HG02678 (cell line): ENCODE measurements at regions not wholly inside any gene's neighbourhood (a gene's known extent, or its start where the extent isn't known, plus 50 kb on each side); places are given as distances from the start of the nearest gene placed in this dataset.

Experiments
- ATAC-seq: cut with Tn5 transposase; IDR thresholded peaks from one replicate; pipeline ENCODE4 v1.9.1; 2021; ENCODE audit warnings: mild to moderate bottlenecking, moderate library complexity; ENCODE audit not compliant: unreplicated experiment

- ATAC-seq: no peak
Observed at GRCh38 chr12:22740656-22741355, 115.8 kb downstream of the ETNK1 start.

DNA sequence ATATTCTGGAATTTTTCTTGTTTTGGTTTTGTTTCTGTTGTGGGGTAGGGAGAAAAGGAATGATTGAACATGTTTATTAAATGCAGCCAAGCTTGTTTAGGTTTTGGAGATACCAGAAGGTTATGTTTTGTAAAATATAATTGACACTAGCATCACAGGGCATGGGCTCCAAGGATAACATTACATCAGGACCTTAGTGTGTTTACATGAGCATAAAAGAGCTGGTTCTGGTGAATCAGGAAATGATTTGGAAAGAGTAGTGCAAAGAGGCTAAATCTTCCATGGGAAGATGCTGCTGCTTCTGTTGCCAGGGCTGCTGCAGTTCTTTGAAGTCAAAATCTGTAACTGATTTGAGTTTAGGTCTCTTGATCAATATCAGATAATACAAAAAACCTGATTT, 118.7 kb downstream of the ETNK1 start:
- ATAC-seq: no peak

DNA sequence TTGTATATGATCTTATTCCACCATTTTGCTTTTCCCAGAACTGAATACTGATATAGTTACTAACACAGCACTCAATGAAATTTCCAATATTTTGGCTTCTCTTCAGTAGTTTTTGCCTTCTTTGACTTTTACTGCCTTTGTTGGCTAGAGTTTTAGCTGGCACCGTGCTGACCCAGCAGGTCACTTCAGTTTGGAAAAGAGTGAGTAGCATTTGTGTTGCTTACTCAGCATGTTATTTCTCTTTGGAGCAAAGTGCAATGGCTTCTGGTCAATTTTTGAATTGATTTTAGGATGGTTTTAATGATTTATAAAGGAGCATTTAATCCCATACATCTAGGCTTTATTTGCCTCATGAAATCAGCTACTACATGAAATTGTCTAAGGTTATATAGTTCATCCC, 119.2 kb downstream of the ETNK1 start:
- ATAC-seq: no peak

DNA sequence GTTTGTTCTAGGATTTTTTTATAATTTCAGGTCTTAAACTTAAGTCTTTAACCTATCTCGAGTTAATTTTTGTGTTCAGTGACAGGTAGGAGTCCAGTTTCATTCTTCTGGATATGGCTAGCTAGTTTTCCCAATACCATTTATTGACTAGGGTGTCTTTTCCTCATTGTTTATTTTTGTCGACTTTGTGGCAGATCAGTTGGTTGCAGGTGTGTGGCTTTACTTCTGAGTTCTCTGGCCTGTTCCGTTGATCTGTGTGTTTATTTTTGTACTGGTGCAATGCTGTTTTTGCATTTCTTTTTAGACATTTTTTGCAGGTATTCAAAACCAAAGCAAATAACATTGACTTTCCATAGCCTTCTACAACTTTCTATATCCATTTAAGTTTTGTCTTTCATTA, 121.7 kb downstream of the ETNK1 start:
- no peak for ATAC-seq

DNA sequence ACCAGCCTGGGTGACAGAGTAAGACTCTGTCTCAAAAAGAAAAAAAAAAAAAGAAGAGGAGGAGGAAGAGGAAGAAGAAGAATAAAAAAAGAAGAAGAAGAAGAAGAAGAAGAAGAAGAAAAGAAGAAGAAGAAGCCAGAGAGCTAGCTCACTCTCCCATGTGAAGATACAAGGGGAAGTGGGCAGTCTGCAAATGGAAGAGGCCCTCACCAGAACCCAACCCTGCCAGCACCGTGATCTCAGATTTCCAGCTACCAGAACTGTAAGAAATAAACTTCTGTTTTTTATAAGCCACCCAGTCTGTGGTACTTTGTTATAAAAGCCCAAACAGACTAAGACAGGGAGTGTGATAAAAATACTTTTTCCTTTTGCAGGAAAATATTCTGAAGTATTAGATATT, 130.7 kb downstream of the ETNK1 start:
- no peak for ATAC-seq

DNA sequence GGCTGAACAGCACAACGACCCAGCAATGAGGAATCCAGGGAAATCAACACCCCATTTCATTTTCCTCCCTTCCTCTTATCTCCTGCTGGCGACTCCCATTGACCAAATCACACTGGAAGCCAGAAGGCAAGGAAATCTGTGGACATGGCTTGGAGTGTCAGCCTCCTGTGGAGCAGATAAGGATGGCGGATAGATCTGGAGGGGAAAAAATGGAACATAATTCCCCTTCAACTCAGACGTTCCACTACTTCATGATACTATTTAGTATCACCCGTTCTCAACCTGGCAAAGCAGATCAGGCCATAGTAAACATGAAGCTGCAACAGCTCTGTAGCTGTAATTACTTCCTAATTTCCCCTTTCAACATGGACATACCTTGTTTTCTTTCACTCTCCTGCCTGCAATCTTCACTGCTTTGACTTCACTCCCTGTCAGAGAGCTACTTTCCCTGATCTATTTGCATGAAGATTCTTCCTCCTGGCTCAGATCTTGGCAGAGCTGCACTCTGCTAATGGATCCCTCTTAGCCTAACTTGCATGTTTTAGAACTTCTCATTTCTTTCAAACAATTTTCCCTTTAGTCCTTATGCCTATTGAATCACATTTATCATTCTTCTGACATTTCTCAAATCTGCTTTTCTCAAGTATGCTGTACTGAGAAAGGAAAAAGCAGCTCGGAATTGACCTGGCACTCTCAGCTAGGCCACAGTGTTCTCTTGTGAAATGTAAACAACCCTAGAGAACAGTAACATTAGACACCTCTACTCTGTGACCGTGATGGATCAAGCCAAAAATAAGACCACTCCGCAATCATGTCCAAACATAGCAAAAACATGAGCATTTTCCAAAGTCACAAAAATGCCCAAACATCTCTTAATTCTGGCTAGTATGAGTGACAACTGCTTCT, 135.1 kb downstream of the ETNK1 start:
- no peak for ATAC-seq

DNA sequence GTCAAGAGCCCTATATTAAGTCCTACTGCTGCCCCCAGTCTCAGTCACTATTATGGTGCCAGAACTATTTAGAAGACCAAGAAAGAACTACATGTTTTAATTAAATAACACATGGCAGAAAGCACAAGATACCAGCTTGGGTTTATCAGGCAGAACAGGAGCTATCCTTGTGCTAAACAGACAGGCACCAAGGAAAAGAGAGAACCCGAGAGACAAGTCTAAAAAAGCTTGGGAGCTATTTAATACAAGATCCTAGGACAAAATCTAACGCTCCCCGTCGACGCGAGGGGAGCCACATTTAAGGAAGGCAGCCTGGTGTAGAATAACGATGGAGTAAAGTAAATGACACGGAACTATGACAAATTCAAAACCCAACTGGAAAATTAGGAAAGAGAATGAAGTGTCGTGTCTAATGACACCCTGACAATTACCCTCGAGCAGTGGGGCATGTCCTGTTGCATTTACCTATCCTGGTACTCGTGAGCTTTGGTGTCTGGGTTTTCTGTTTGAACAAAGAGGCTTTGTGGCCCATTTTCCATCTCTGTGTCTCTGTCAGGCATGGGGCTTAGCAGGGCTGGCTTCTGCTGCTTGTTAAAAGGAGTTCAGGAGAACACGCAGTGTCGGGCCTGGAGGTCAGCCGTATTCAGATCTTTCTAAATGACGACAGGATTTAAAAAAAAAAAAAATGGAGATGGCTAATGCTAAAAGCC, 140.6 kb downstream of the ETNK1 start:
- no peak for ATAC-seq

DNA sequence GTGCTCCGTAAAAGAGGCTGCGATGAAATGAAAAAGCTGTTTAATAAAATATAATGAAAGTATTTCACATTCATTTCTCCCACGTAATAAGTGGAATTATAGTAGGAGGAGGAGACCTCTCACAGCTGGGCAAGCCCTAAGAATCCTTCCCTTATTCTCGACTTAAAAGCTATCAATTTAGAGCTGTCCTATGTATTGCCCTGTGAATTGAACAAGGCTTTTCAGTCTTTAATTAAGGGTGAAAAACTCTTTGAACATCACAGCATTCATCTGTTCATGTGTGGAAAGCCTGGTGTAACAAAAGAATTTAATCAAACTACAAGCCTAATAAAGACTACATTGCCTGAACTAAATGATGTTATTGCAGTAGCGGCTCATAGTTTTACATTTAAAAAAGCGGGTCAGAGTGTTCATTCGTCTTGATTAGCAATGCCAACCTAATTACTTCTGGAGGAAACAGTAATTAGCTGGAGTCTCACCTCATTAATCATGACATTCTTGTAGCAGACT, 142.0 kb downstream of the ETNK1 start:
- no peak for ATAC-seq

DNA sequence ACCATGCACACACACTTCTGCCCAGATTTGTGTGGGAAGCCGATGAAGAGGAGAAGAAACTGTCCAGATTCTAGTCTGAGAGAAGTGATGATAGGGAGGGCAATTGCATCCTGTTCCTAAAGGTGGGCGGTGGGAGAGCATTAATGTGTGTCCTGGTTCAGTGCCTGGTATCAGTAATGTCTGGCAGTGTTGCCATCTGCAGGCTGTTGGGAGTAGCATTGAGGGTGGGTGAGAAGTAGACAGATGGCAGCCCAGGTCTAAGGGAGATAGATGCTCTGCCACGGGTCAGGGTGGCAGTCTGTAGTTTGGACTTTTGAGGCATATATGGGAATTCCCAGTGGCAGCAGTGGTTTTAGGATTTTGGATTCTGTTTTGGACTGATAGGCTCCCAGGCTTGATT, 156.4 kb downstream of the ETNK1 start:
- ATAC-seq: no peak

DNA sequence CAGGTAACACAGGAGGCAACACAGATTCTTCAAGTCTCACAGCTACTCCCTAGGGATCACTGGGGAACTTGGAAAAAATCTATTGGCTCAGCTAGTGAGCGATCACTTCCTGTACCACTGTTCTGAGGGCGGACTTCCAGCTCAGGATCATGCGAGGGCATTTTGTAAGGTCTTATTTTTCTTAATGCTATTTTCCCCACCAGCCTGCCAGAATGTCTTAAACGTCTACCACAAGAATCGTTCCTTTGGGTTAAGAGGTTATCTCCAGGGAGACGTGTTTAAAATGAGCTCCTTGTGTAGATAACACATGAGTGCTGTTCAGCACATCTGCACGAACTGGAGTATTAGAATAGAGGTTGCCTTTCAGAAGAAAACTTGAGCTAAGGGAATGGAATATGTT, 162.6 kb downstream of the ETNK1 start:
- no peak for ATAC-seq

GRCh38 chr12:22788913-22789312, 163.9 kb downstream of the ETNK1 start:
- no peak for ATAC-seq

DNA sequence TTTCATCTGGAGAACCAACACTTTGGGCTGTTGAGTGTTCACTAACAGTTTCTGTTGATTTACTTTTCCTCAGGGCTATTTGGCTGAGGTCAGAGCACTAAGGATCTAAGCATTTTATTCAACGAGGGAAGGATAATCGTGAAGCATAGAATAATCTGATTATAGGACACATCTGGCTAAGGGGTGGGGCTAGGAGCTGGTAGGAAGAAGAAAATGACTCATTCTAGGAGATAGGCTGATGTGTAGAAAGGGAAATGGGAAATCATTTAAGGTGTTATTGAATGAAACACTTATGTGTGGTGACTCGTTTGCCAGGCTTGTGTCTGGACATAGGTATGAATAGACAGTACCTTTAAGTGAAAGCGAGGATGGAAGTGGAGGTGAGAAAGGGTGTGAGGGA, 167.2 kb downstream of the ETNK1 start:
- no peak for ATAC-seq

GRCh38 chr12:22794017-22794416, 169.0 kb downstream of the ETNK1 start:
- ATAC-seq: no peak

- no peak for ATAC-seq
Observed at GRCh38 chr12:22796941-22797630, 172.1 kb downstream of the ETNK1 start.

GRCh38 chr12:22797701-22798100, 172.7 kb downstream of the ETNK1 start:
- no peak for ATAC-seq

DNA sequence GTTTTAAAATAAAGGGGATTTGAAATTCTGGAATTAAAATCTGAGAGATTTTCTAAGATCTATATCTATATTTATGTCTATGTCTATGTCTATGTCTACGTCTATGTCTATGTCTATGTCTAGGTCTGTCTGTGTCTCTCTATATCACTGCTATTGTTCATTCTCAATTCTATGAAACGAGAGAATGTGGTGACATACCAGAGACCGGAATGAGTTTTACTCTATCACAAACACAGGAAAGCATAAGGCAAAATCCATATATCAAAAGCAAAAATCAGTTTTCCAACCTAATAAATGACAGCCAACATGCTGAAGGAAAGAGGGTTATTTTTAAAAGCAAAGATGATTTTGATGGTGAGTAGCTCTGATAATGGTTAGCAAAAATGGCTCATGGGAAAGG, 173.1 kb downstream of the ETNK1 start:
- ATAC-seq: no peak

DNA sequence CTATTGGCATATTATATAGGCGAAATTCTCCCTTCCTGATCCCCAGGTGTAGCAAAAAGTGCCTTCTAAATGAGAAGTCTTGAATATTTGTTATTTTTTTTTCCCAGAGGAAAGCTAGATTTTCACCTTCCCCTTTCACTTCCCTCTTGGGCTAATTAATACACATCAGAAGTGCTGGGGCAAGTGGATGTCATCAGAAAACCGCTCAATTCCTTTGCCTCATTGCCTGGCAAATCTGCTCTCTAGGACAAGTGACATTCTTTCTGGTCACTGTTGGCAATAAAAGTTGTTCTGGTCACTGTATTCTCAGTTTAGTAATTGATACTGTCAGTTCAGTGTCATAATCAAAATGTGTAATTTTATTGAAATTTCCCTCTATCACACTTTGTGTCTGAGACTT, 174.5 kb downstream of the ETNK1 start:
- ATAC-seq: no peak

DNA sequence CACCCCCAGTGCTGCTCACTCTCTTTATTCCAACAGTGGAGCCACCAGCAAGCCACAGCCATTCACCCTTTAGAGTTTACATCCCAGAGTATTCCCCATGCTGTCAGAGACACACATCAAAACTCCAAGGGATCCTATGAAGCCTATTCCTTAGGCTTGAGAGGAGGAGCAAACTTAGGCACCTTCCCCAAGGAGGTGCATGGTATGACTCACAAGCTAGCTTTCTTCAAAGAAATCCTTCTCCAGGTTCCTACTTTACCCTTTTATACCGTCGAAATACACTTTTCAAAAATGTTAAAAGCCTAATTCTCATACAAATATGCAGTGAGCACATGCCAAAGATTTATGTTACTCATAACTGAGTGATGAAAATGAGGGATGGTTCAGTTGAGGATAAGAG, 175.4 kb downstream of the ETNK1 start:
- ATAC-seq: no peak

DNA sequence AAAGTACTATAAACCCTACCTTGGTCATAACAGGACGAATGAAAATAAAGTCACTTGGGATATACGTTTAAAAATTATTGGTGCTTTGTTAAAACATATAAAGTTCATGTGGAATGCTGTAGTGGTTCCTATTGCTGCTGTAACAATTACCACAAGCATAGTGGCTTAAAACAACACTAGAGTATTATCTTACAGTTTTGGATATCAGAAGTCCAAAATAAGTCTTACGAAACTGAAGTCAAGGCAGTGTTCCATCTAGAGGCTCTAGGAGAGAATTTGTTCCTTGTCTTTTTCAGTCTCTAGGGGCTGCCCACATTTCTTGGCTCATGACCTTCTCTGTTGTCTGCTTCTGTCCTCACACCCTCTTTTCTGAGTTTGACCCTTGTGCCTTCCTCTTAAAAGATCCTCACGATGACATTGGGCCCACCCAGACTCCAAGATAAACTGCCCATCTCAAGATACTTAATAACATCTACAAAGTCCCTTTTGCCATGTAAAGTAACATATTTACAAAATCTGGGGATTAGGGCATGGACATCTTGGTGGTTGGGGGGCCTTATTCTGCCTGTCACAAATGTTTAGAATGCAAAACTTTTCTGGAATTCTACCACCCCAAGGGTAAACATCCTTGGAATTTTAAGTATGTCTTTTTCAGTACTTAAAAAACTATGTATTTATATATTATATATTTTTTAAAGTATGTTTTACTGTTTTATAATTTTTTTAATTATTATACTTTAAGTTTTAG, 178.1 kb downstream of the ETNK1 start:
- no peak for ATAC-seq

DNA sequence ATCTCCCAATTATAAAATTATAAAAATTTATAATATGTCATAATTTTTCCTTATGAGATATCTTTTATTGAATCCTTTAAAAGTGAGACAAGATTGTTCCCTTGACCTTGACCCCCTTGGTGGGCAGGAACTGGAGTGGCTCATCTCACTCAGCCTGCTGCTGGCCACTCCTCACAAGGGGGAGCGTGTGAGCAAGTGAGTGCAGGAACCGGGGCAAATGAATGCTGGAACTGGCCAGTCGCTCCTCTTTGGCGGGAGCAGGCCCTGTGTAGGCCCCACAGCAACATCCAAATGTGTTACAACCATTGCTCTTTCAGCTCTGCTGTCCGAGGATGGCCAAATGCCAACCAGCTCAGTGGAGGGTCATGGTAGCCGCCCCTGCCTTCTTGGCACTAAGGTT, 178.8 kb downstream of the ETNK1 start:
- ATAC-seq: no peak
